Dedifferentiated amniotic fluid mesenchymal stem cell (primary cell): ENCODE measurements at regions not wholly inside any gene's neighbourhood (a gene's known extent, or its start where the extent isn't known, plus 50 kb on each side); places are given as distances from the start of the nearest gene placed in this dataset.
"Not testable (repeated sequence)": the region's sequence is repeated elsewhere in the genome, so short reads cannot be mapped to it uniquely, and the experiment has no call there.

Experiments
- DNase-seq: peaks from one replicate; pipeline ENCODE4 v3.0.0-alpha.2; 2016; ENCODE audit errors: extremely low spot score

DNA sequence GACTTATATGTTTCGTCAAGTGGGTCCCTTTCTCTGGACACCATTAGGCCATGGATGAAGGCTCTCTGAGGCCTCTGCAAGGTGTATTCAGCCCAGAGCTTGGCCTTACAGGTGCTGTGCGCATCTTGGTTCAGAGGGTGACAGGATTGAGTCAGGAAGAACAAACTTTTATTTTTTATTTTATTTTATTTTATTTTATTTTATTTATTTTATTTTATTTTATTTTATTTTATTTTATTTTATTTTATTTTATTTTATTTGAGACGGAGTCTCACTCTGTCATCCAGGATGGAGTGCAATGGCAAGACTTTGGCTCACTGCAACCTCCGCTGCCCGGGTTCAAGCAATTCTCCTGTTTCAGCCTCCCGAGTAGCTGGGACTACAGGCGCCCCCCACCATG lies 370.4 kb upstream of the CLNK start:
- DNase-seq, result not testable (repeated sequence)

DNA sequence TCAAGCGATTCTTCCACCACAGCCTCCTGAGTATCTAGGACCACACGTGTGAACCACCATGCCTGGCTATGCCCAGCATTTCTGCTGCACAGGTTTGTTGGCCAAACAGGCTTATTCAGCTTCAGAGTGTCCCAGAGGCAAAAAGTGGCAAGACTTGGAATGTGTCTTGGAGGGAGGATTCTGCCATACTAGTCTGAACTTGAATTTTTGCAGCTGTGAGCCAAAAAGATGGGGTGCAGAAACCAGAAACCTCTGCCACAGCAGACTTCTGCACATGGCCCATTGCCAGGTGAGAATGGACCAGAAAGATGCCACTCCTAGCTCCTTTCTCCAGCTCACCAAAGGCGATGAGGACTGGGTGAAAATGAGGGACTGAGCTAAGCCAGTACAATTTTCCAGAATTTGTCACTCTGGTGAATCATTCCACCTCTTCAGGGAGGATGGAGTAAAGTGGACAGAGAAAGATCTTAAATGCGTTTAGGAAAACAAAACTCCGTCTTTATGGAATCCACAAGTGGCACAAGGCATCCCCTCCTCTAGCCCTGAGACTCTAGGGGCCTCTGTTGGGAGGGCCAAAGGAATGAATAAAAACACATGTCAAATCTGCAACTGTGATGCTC lies 369.1 kb upstream of the CLNK start:
- no peak for DNase-seq

DNA sequence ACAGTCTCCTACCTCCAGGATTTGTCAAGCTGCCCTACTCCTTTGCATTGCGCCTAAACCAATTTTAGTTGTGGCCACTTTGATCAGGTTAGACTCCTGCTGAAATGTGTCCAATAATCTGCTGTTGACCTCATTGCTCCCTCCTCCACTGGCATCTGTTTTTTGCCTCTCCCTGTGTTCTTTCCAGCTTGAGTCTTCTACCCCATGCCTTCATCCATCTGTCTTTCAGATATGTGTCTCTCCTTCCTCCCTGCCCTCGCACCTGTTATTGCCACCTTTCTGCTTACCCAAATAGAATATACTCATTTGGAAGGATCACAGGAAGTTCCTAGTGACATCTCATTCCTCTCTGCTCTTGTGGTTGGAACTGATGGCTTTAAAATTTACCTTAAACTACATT lies 366.6 kb upstream of the CLNK start:
- DNase-seq, result no peak

DNA sequence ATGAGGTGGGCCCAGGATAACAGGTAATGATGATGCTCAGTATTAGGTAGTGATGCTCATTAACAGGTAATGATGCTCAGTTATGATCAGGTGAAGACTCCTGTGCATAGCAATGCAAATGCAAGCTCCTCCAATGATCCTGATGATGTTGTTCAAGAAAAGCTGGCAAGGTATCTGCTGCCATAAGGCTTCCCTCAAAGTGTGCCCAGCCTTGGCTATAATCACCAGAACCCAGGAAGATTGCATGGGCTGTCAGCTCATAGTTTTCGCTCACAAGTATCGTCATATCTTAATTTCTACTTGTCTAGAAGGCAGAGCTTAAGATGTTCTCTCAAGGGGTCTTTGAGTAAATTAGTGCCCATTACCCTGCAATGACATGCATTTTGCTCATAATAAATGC lies 366.2 kb upstream of the CLNK start:
- no peak for DNase-seq

DNA sequence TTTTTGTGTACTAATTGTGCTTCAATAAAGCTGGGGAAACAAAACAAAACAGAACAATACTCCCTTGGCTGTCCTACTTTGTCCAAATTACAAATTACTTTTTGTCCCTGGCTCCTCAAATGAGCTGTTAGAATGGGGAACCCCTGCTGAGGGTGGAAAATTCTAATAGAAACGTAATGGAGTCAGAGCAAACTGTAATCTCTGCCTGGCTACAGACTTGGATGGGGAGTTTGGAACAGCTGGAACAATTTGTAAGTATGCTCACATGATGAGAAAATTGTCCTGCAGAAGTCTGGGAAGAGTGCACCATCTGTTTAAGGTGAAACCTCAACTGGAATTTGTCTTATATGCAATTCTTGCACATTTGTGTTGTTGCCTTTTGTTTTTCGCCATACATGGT lies 364.4 kb upstream of the CLNK start:
- no peak for DNase-seq

DNA sequence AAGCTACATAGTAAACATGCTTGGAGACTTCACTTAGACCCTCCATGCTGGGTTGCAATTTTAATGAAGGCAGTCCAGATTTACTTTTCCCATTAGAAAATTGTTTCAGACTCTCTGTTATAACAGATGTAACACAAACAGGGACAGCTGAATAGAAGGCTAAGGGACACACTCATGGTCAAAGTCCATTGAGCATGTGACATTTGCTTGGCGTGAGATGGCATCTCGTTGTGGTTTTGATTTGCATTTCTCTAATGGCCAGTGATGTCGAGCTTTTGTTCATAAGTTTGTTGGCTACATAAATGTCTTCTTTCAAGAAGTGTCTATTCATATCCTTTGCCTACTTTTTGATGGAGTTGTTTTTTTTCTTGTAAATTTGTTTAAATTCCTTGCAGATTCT lies 358.2 kb upstream of the CLNK start:
- no peak for DNase-seq

DNA sequence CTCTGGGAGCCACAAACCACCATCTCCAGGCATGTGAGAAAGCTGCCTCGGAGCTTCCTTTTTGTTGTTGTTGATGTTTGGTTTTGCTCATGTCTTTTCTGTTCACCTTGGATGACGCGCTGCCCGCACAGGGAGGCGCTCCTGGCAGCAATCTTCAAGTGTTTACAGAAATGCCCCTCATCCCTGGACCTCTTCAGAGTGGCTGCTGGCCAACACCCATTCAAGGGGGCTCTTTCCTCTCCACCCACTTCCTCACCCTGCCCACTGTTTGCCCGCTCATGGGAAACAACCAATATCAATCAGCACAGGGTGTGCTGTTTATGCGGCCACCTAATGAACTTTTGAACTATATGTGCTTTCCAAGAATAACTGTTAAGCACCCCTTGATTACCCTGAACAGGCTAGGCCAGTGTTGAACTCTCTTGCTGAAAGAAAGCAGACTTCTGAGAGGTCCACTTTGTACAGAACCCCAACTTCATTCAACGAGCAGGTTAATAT lies 355.1 kb upstream of the CLNK start:
- DNase-seq, result no peak

DNA sequence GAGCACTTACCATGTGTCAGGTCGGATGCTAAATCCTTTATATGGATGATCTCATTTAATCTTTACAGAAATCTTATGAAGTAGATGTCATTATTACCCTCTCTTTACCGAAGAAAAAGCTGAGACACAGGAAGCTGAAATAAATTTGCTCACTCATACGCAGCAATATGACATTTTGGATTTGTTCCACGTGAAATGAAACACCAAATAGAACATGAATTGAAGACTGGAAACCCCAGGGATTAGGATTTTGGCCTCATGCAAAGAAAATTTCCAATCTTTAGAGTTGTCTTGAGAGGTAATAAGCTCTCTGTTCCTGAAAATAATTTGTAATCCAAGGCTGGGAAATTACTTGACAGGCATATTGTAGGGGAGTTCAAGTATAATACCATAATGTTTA lies 354.4 kb upstream of the CLNK start:
- no peak for DNase-seq

DNA sequence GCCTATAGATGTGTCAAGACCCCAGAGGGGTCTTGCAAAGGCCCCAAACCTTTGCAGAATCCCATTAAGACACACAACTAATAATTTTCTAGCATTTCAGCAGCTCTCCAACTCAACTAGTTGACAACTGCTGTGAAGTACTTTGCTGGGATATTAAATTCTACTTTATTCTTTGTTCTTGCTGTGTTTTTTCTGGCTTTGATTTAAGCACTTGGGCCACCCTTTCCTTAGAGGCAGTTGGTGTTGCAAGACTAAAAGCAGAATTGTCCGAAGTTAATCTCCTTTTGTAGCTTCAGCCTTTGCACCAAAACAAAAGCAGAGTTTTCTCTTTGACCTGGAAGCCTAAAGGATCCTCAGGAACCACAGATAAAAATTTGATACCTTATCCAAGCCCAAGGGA lies 353.1 kb upstream of the CLNK start:
- no peak for DNase-seq

DNA sequence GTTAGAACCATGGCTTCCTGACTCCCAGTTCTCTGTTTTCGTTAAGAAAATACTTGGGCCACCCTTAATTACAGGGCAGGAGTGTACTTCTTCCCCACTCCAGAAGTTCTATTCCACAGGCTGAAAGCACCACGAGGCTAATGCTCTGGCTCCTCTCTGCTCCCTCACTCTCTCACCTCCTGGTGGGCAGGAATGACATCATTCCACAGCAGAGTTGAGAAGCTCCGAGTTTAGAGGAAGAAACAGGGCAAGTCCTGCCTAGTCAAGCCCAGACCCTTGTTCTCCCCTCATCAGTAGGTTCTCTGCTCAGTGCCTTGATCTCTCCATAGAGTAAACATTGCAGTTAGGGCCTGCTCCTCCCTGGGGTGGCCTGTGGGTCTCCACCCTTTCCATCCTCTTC lies 343.8 kb upstream of the CLNK start:
- no peak for DNase-seq

DNA sequence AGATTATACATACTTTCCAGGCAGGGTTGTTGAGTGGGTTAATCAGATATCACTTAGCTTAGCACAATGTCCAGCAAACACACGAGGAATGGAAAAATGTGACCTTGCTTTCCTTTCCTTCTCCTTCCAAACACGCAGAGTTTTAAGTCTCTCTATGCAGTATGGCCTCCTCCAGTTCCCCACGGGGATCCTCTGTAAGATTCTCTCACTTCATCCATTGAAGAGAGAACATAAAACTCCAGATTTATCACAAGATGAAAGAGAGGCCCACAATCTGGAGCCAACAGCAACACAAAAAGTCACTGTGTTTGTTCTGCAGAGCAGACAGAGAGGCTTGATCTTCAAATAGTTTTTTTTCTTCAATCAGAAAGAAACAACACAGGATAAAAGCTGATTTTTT lies 336.8 kb upstream of the CLNK start:
- DNase-seq, result no peak

DNA sequence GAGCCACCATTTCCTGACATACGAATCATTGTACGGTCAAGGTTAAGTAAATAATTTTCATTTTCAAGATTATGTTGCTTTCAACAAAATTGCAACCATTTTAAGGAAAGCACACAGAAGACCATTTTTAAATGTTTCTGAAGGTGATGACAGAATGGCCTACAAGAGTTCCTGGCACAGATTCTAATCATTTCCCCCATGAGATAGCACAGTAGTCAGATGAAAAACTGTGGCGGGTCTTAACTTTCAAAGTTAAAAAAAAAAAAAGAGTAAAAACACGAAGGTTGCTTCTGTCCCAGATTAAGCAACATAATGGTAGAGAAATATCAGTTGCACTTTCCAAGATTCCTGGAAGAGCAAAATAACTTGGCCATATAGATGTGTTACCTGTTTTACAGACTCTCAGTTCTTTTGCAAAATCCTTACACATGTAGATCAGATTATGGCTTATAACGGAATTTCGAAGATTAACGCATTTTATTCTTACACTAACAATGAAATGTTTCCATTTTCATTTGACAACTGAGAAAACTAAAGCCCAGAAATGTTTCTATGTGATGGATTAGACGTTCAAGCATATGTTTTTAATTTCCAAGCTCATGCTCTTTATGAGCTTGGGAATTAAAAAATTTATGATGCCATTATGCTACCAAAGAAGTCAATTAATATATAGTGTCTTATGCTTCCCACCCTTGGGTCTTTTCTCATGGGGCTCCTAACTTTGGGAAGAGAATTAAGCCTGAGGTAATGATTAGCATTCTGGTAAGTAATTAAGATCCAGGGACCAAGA lies 335.1 kb upstream of the CLNK start:
- DNase-seq, result no peak

DNA sequence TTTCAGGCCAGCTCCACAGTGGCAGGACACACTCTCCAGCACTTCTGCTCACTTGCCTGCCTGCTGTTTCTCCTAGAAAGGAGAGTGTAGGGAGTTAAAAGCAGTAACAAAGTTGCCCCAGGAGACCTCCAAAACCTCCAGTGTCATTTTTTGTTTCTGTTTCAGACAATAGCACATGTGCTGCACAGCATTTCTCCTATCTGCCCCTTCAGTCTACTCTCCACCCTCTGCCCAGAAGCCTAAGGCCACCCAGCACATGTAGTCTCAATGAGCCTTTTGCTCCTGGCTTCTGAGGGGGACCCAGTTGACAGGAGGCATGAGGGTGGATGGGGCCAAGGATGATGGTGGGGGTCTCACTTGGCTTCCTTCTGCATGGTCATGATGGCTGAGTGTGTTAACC lies 329.6 kb upstream of the CLNK start:
- no peak for DNase-seq

DNA sequence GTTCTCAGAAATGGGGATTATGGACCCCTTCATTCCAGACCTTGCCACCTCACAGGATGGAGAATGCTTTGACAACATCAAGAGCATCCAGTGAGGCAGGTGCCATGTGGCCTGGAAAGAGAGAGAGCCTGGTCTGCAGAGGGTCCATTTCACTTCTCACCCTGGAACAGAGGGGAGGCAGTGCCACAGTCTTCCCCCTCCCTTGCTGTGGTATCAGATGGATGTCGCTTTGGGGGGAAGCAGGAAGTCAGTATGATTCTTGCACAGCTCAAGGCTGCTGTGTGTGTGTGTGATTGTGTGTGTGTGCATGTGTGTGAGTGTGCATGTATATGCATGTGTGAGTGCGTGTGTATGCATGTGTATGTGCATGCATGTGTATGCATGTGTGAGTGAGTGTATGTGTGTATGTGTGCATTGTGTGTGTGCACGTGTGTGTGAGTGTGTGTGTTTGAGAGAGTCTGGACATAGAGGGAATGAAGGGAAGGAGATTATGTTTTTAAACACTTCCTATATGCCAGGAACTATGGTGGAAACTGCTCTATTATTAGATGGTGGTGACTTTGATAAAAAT lies 328.6 kb upstream of the CLNK start:
- DNase-seq, result no peak

DNA sequence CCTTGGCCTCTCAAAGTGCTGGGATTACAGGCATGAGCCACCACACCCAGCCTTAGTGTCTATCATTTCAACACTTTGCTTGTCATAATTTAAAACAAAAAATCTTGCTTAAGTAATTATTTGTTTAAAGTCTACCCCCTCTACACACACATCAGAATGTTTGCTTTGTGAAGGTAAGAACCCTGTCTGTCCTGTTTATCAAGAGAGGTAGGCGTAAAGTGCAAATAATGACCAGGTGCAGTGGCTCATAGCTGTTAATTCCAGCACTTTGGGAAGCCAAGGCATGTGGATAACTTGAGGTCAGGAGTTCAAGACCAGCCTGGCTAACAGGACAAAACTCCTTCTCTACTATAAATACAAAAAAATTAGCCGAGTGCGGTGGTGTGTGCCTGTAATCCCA lies 326.7 kb upstream of the CLNK start:
- DNase-seq, result no peak

DNA sequence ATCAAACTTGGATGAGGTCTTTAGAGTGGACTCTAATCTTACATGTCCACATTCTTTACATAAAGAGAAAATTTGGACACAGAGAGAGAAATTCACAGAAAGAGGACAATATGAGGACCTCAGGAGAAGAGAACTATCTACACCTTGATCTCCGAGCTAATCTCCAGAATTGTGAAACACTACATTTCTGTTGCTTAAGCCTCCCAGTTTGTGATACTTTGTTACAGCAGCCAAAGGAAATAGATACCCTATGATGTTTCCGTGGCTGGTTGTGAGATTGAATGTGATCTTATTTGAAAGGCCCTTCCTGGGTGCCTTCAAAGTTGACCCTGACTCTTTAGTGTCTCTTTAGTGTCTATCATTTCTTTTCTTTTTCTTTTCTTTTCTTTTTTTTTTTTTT lies 326.1 kb upstream of the CLNK start:
- no peak for DNase-seq

DNA sequence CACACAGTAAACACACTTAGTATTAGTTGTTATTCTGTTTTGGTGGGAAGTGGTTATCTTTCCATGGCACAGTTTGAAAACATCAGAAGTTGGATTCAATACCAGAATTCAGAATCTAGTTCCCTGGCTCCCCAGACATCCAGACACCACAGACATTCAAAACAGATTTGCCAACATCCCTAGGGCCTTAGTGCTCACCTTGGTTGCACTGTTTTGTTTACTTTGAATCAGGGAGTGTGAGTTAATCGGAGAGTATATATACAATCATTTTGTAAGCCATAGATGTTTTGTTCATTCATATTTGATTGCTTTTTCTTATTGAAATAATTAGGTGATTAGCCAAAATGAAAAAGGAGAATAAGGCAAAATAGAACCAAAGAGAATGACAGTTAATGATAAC lies 324.7 kb upstream of the CLNK start:
- DNase-seq, result no peak

DNA sequence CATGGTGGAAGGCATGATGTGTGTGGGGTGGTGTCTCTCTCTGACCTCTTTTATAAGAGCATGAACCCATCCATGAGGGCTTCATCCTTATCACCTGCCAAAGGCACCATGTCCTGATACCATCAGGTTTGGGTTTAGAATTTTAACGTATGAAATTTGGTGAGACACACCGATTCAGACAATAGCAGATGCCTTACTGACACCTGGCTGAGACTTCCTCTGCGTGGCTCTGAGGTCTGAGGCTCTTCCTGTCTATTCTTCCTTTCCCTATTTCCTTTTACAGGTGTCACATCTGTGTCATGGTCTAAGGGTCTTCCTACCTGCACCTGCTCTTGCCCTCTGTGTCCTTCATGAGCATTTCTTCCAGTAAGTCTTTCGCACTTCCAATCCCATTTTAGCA lies 320.7 kb upstream of the CLNK start:
- DNase-seq, result no peak

DNA sequence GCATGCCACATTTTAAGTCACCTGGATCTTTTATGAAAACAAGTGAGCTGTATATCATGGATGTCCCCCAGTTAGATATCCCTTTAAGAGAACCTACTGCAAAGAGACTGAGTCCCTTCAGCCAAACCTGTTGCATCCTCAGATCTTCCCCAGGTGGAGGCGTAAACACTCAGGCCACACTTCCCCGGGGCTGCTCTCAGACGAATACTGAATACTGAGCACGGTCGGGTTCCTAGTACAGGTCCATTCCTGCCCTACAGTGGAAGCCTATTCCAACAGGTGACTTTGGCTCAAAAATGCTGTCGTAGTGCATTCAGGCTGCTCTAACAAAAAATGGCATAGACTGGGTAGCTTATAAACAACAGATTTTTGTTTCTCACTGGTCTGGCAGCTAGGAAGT lies 320.2 kb upstream of the CLNK start:
- no peak for DNase-seq

DNA sequence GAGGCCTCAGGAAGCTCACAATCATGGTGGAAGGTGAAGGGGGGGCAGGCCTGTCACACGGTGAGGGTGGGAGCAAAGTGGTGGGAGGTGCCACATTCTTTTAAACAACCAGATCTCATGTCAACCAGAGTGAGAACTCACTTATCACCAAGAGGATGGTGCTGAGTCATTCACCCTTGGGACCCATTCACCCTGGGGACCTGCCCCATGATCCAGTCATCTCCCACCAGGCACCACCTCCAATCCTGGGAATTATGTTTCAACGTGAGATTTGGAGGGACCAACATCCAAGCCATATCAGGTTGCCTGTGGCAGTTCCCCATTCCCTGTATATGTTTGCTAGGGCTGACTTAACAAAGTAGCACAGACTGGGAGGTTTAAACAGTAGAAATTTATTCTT lies 318.4 kb upstream of the CLNK start:
- DNase-seq, result no peak

DNA sequence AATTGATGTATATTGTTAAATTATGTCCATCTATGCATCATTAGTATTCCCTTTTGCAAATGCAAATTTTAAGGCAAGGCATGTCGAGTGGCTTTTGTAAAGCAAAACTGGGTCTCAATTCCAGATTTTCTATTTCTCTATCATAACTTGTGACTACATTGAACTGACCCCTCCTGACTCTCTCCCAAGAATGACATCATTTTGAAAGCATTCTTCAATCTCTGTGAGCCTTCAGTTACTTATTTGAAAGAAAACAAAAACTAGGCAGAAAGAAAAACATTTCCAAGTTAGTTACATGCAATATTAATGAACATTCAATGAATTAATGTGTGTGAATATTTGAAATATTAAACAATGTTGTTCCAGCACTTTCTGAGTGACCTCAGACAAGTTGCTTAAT lies 314.3 kb upstream of the CLNK start:
- DNase-seq, result no peak

DNA sequence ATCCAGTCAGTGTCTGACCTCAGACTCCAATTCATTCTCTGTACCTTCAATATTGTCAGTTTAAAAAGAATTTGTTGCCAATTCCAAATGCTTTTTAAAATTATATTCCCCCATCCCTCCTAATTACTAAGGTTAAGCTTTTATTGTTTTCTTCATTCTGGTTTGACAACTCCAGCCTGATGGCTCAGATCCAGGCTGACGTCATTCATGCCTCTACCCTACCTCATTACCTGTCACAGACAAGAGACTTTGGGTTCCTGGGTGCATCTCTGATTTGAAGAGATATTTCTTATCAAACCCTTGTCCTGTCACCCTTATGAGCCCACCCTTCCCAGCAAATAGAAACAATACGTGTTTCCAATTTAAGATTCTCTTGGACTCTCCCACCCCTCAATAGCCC lies 300.2 kb upstream of the CLNK start:
- DNase-seq, result no peak

DNA sequence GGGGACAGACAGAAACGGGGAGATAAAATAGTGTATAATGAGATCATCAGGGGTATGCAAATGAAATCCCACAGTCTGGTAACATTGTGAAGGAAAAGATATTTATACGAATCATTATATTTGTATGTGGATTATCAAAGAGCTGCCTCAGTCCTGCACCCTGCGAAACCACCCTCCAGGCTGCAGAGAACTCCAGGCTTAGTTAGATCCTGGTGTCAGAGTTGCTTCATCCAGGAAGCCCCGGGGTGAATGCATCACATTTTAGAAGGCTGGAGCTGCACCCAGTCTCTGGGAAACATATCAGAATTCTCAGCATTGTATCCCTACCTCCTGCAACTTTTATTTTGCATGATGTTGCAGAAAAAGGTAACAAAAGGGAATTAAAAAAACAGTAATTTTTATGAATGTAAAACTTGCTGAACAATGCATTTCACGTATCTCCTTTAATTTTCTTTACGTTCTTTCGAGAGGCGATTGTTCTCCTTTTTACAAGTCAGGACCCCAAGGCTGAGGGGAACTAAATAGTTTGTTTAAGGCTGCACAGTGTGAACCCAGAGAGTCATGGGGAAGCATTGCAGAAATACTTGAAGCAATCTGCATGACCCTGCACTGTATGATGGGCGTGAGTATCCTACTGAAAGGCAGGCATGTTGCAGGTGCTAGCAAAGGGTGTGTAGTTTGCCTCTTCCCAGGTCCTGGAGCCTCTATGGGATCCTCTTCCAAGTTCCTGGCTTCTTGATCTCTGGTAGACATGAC lies 299.5 kb upstream of the CLNK start:
- no peak for DNase-seq
